GM13976 (cell line): ENCODE measurements at regions not wholly inside any gene's neighbourhood (a gene's known extent, or its start where the extent isn't known, plus 50 kb on each side); places are given as distances from the start of the nearest gene placed in this dataset.

Experiments
- DNase-seq: peaks from one replicate; pipeline ENCODE4 v3.0.0; 2012; ENCODE audit warnings: low spot score
- CTCF ChIP-seq: IDR thresholded peaks from 2 replicates; pipeline ENCODE4 v1.5.1; 2012; ENCODE audit warnings: borderline replicate concordance, mild to moderate bottlenecking; ENCODE audit not compliant: insufficient read depth; ENCODE audit errors: extremely low read depth, missing control alignments, control extremely low read depth
- in situ Hi-C: fragments of 300-500 bp; cut with MboI; formaldehyde crosslinking; loops from one replicate; pipeline ENCODE4 v1.12.0; 2022; ENCODE audit warnings: low sequenced_read_pairs, mixed read lengths, inconsistent platforms; ENCODE audit not compliant: unreplicated experiment

GRCh38 chr13:90824032-90824431, 523.5 kb upstream of the MIR17HG start:
- no peak for TF ChIP-seq CTCF
- DNase-seq = no peak
- in situ Hi-C loops = no loop called here

- in situ Hi-C loops = no loop called here
- no peak for DNase-seq
- TF ChIP-seq CTCF = no peak
Measured at GRCh38 chr13:90826688-90827087, 520.8 kb upstream of the MIR17HG start.

- DNase-seq = no peak
- in situ Hi-C loops = no loop called here
- TF ChIP-seq CTCF = no peak
Measured at GRCh38 chr13:90830782-90831181, 516.7 kb upstream of the MIR17HG start.

- TF ChIP-seq CTCF = no peak
- no peak for DNase-seq
- in situ Hi-C loops = no loop called here
Measured at GRCh38 chr13:90833951-90834350, 513.5 kb upstream of the MIR17HG start.

- TF ChIP-seq CTCF = no peak
- in situ Hi-C loops = no loop called here
- DNase-seq = no peak
Measured at GRCh38 chr13:90834700-90835099, 512.8 kb upstream of the MIR17HG start.

GRCh38 chr13:90835826-90836225, 511.7 kb upstream of the MIR17HG start:
- TF ChIP-seq CTCF = no peak
- in situ Hi-C loops = no loop called here
- DNase-seq = no peak
